NCI-H2081 treated with DMSO at 0.1 percent for 48 hours (cell line): ENCODE measurements at regions not wholly inside any gene's neighbourhood (a gene's known extent, or its start where the extent isn't known, plus 50 kb on each side); places are given as distances from the start of the nearest gene placed in this dataset.
"Not testable (repeated sequence)": the region's sequence is repeated elsewhere in the genome, so short reads cannot be mapped to it uniquely, and the experiment has no call there.

Experiments
- DNase-seq: peaks from one replicate; lab custom pipeline; 2025; lab: John Stamatoyannopoulos, UW

DNA sequence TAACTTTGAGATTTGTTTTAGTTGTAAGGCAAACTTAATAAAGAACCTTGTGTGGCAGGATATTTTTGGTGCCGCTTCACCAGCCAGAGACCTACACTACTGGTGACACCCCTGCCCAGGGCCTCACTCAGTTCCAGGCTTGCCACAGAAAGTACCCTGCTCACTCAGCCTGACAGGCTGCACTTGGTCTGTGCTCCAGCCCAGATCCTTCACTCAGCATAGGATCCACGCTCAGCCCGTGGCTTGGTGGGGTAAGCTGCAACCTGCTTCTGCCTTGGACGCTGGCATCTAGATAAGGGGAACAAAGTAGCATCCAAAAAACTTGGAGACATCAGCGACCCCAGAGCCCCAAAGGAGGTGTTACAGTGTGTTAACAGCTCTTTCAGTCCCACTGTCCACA, 825.5 kb downstream of the EPHA3 start:
- DNase-seq = no peak

GRCh38 chr3:89944461-89944860, 837.0 kb downstream of the EPHA3 start:
- DNase-seq = not testable (repeated sequence)

DNA sequence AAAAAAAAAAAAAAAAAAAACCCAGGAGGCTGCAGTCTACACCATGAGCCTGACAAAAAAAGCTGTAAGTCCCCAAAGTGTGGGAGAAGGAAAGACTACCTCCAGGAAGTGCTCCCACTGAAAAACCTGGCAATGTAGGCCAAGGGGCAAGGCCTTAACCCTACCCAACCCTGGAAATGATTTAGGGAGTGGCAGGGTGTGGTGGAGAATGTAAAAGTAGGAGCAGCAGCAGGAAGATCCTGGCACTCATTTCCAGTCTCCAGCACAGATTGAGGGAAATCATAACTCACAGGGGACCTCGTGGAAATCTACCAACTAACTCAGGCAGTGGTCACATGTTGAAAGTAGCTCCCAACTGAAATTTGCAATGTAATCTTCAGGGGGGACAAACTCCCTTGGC, 839.5 kb downstream of the EPHA3 start:
- DNase-seq = no peak

- DNase-seq = no peak
Observed at GRCh38 chr3:89947337-89947954, 840.0 kb downstream of the EPHA3 start.

GRCh38 chr3:89948008-89948407, 840.6 kb downstream of the EPHA3 start:
- no peak for DNase-seq

DNA sequence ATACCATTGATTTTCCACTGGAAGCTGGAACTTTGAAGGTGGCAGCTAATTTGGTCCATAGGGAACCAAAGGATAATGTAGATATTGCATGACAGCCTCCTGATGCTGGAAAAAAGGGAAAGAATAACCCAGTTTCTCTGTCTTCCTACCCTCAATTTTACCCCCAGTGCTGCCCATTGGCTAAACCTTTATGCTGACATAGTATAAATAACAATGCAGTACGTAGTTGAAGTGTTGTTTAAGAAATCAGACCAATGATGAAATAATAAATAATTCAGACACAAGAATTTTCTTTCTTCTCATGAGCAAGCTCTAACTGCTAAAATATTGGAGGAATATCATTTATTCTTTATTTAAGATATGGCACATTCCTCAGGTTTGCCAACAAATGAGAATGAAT, 843.4 kb downstream of the EPHA3 start:
- DNase-seq = no peak

GRCh38 chr3:89954137-89954536, 846.7 kb downstream of the EPHA3 start:
- DNase-seq = no peak

DNA sequence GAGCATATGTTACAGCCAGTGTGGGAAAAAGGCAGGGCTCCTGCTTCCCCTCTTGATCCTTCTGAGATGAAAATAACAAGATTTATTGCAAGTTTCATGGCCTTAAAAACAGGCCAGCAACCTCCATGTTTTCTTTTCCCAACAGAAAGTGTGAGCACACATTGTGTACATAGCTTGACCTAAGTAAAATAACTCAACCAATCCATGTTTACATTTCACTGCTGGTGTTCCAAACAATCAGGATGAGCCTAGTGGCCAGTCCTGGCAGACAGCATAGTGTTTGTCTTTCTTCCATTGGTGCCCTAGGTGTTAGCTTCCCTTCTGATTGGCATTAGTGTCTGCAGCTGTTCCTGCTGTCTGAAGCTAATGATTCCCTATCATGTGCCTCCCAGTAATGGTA, 847.7 kb downstream of the EPHA3 start:
- DNase-seq = no peak

DNA sequence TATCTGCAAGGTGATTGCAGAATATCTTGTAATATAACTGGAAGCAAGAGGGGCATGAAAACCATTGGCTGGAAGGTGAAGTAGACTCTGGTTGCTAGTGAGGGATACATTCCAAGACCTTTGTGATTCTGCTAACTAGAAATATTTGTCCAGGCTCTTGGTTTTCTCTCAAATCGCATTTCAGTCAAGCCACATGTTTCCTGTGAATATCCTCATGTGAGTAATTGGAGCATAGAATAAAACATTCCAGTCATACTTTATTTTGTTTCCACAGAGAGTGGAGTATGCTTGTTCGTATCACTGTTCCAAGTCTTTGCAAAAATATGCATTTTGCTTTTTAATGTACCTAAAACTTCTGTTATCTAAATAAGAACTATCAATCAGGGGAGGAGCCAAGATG, 850.0 kb downstream of the EPHA3 start:
- no peak for DNase-seq

- DNase-seq = not testable (repeated sequence)
Observed at GRCh38 chr3:89958163-89958562, 850.7 kb downstream of the EPHA3 start.

DNA sequence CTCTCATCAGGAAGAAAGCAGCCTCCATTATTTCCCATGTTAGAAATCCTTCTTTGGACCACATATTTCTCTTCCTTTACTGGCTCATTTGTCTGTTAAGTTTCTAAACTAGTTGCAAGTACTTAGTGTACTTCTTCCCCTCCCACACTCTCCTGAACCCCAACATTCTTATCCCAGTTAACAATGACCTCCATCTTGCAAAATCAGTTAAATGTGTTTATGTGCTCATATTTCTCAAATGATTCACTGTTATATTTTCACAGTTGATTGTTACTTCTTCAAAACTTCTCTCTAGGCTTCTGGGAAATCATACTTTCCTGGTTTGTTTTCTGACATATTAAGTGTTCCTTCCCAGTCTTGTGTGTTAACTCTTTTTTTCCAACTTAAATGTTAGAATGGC, 856.9 kb downstream of the EPHA3 start:
- no peak for DNase-seq

DNA sequence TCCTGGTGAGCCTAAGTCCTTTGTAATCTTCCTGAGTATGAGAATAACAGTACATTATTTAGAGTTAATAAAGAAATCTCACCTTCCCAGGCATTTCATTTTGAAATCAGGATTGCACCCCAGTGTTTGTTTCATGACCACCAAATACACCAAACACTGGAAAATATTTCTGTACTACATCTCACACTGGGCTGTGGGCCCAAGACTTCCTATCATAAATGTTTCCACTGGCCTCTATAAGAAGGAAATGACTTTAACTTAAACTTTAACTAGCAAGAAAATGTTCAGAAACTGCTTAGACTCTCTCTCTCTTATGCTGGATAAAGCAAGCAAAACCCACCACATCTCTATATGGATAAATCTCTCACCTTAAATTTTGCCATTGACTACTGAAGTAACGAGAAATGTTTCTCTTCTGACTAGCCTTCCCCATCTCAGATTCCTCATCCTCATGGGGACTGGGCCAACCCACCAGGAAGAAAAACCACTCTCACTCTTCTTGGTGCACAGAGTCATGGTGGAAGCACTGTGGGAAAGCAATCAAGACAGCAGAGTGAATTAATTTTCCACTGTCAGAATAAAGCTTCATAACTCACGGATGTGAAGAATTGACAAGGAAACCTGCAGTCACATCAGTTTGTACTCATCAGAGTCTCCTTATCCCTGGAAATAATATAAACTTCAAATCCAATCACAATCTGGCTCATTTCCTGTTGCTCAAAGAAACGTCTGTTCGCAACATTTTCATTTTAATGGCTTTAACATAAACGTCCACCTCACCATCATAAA, 859.6 kb downstream of the EPHA3 start:
- no peak for DNase-seq

DNA sequence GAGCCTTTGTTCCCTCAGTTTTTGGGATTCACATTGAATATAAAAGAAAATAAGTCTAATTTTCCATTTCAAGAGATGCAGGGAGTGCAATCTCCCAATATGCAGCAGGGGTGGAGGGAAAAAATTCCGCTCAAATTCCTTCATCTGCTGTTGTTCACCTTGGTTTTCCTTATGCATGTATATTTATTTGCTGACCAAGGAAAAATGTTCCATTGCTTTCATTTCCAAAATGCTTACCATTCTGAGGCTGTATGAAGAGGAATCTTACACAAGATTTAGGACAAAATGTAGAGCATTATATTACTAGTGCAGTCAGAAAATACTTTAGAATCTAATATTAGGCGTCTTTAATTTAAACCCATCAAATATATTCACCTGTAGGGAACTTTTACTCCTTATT, 863.9 kb downstream of the EPHA3 start:
- no peak for DNase-seq

DNA sequence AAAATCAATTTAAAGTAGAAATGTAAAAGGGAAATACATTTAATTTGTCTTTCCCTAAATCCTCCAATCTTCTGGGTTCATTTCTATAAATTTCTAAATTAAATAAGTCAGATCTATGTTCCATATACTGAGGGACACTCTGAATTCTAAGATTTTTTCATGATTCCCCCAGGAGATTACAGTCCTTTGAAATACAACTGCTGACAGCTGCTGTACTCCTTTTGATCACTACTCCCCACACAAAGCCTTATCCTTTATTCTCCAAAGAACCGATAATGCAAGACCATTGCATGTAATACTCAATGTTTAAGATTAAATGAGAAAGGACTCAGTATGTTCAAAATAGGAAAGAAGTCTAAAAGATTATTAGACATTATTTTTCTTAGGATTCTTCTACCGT, 865.7 kb downstream of the EPHA3 start:
- no peak for DNase-seq

- DNase-seq = no peak
Observed at GRCh38 chr3:89974903-89975519, 867.6 kb downstream of the EPHA3 start.

DNA sequence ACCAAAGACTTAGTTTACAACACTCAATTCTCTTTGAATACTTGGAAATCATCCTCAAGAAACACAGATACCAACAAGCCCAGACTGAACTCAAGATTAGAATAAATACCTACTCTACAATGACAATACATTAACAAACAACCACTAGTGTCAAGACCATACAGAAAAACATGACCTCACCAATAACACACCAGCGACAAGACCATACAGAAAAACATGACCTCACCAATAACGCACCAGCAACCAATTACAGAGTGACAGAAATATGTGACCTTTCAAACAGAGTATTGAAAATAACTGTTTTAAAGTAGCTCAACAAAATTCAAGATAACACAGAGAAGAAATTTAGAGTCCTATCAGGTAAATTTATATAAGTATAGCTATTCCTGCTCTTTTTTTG, 876.0 kb downstream of the EPHA3 start:
- DNase-seq = no peak

GRCh38 chr3:90005281-90005847, 897.9 kb downstream of the EPHA3 start:
- no peak for DNase-seq

- no peak for DNase-seq
Observed at GRCh38 chr3:90007778-90008499, 900.5 kb downstream of the EPHA3 start.

GRCh38 chr3:90010341-90010740, 902.9 kb downstream of the EPHA3 start:
- no peak for DNase-seq

DNA sequence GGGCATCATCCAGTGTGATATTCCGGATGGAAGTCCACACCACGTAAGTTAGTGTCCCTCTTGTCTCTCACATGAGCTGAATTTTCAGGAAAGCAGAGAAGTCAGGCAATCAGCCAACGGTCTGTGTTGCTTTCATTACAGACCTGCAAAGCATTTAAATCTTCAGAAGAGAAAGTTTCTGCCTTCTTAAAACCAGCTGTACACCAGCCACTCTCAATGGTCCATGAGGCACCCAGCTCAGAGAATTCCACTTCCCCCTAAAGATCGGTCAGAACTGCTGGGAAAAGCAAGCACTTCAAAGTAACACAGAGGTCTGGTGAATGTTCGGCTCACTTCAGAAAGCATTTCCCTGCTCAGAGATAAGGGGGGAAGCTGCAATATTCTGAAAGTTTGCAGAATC, 903.7 kb downstream of the EPHA3 start:
- no peak for DNase-seq

DNA sequence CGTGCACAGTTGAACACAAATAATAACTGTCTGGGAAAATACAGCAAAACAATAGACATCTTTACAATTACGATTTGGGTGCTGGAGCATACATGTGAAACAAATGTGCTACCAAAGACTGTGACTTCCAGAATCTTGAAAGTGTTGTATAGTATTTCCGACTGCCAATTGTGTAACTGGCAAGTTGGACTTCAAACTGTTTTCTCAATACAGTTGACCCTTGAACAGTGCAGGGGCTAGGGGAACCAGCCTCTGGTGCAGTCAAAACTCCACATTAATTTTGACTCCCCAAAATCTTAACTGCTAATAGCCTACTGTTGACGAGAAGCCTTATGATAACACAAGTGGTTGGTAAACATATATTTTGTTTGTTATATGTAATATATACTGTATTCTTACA, 904.2 kb downstream of the EPHA3 start:
- no peak for DNase-seq

- DNase-seq = no peak
Observed at GRCh38 chr3:90011996-90012395, 904.6 kb downstream of the EPHA3 start.
